NK-92 (cell line): ENCODE measurements at regions not wholly inside any gene's neighbourhood (a gene's known extent, or its start where the extent isn't known, plus 50 kb on each side); places are given as distances from the start of the nearest gene placed in this dataset.
"Not testable (repeated sequence)": the region's sequence is repeated elsewhere in the genome, so short reads cannot be mapped to it uniquely, and the experiment has no call there.

Source experiments
- DNase-seq: peaks from one replicate; lab custom pipeline; 2025; ENCODE audit not compliant: unreplicated experiment; lab: John Stamatoyannopoulos, UW

- DNase-seq, result no peak
Measured at GRCh38 chrX:39773923-39774773, 323.6 kb downstream of the BCOR start.

GRCh38 chrX:39774774-39775328 is 322.9 kb downstream of the BCOR start:
- DNase-seq, result no peak

- no peak for DNase-seq
Measured at GRCh38 chrX:39777623-39778025, 320.1 kb downstream of the BCOR start.

GRCh38 chrX:39779952-39780783 is 317.6 kb downstream of the BCOR start:
- DNase-seq, result no peak

GRCh38 chrX:39782276-39782675 is 315.5 kb downstream of the BCOR start:
- no peak for DNase-seq

GRCh38 chrX:39787999-39788398 is 309.8 kb downstream of the BCOR start:
- DNase-seq, result no peak

GRCh38 chrX:39788521-39788920 is 309.2 kb downstream of the BCOR start:
- DNase-seq, result no peak

GRCh38 chrX:39791691-39792090 is 306.1 kb downstream of the BCOR start:
- DNase-seq, result no peak

- DNase-seq, result no peak
Measured at GRCh38 chrX:39795605-39796004, 302.2 kb downstream of the BCOR start.

- no peak for DNase-seq
Measured at GRCh38 chrX:39796856-39797255, 300.9 kb downstream of the BCOR start.

- not testable (repeated sequence) for DNase-seq
Measured at GRCh38 chrX:39798488-39798887, 299.3 kb downstream of the BCOR start.

- DNase-seq, result no peak
Measured at GRCh38 chrX:39802354-39802753, 295.4 kb downstream of the BCOR start.

GRCh38 chrX:39802908-39803307 is 294.9 kb downstream of the BCOR start:
- no peak for DNase-seq

- DNase-seq, result no peak
Measured at GRCh38 chrX:39805022-39805421, 292.7 kb downstream of the BCOR start.

- DNase-seq, result no peak
Measured at GRCh38 chrX:39805825-39806224, 291.9 kb downstream of the BCOR start.

GRCh38 chrX:39808471-39808917 is 289.3 kb downstream of the BCOR start:
- DNase-seq, result no peak

GRCh38 chrX:39809331-39809730 is 288.4 kb downstream of the BCOR start:
- no peak for DNase-seq

GRCh38 chrX:39810901-39811300 is 286.9 kb downstream of the BCOR start:
- DNase-seq, result no peak

GRCh38 chrX:39811376-39811775 is 286.4 kb downstream of the BCOR start:
- no peak for DNase-seq

- DNase-seq, result no peak
Measured at GRCh38 chrX:39813631-39814277, 284.0 kb downstream of the BCOR start.

GRCh38 chrX:39814391-39814790 is 283.4 kb downstream of the BCOR start:
- no peak for DNase-seq
